GM21381 (cell line): ENCODE measurements at regions not wholly inside any gene's neighbourhood (a gene's known extent, or its start where the extent isn't known, plus 50 kb on each side); places are given as distances from the start of the nearest gene placed in this dataset.

Experiments
- ATAC-seq: cut with Tn5 transposase; IDR thresholded peaks from one replicate; pipeline ENCODE4 v1.9.1; 2021; ENCODE audit warnings: mild to moderate bottlenecking, moderate library complexity; ENCODE audit not compliant: unreplicated experiment

- no peak for ATAC-seq
Observed at GRCh38 chr7:25850735-25851134, 301.3 kb upstream of the NFE2L3 start.

- peak; percentile 55 for ATAC-seq
Observed at GRCh38 chr7:25851332-25852210, 300.4 kb upstream of the NFE2L3 start.

- no peak for ATAC-seq
Observed at GRCh38 chr7:25852211-25852938, 299.6 kb upstream of the NFE2L3 start.

- no peak for ATAC-seq
Observed at GRCh38 chr7:25852939-25853271, 299.1 kb upstream of the NFE2L3 start.

GRCh38 chr7:25853314-25853713 is 298.7 kb upstream of the NFE2L3 start:
- ATAC-seq: no peak

GRCh38 chr7:25854059-25854458 is 297.9 kb upstream of the NFE2L3 start:
- no peak for ATAC-seq

GRCh38 chr7:25854608-25855497 is 297.1 kb upstream of the NFE2L3 start:
- peak; percentile 24 for ATAC-seq

GRCh38 chr7:25855854-25856782 is 295.9 kb upstream of the NFE2L3 start:
- peak; percentile 1 for ATAC-seq

- ATAC-seq: no peak
Observed at GRCh38 chr7:25857376-25858067, 294.5 kb upstream of the NFE2L3 start.

GRCh38 chr7:25858200-25858524 is 293.8 kb upstream of the NFE2L3 start:
- ATAC-seq: no peak

- ATAC-seq: no peak
Observed at GRCh38 chr7:25858525-25859411, 293.2 kb upstream of the NFE2L3 start.

- ATAC-seq: no peak
Observed at GRCh38 chr7:25859412-25860274, 292.4 kb upstream of the NFE2L3 start.

GRCh38 chr7:25860275-25861163 is 291.5 kb upstream of the NFE2L3 start:
- ATAC-seq: no peak

- ATAC-seq: no peak
Observed at GRCh38 chr7:25861164-25861496, 290.9 kb upstream of the NFE2L3 start.

GRCh38 chr7:25861601-25862260 is 290.3 kb upstream of the NFE2L3 start:
- no peak for ATAC-seq

GRCh38 chr7:25862261-25863004 is 289.6 kb upstream of the NFE2L3 start:
- peak; percentile 89 for ATAC-seq
